HG02970 (cell line): ENCODE measurements at regions not wholly inside any gene's neighbourhood (a gene's known extent, or its start where the extent isn't known, plus 50 kb on each side); places are given as distances from the start of the nearest gene placed in this dataset.

ENCODE experiments used
- ATAC-seq: cut with Tn5 transposase; IDR thresholded peaks from one replicate; pipeline ENCODE4 v1.9.1; 2021; ENCODE audit warnings: mild to moderate bottlenecking, moderate library complexity, moderate number of reproducible peaks; ENCODE audit not compliant: unreplicated experiment, low FRiP score

- no peak for ATAC-seq
These were observed 337.9 kb upstream of the DYNLRB2 start for GRCh38 chr16:80202831-80203413.

GRCh38 chr16:80200079-80200478, 340.7 kb upstream of the DYNLRB2 start:
- no peak for ATAC-seq

- no peak for ATAC-seq
These were observed 341.2 kb upstream of the DYNLRB2 start for GRCh38 chr16:80199614-80200013.

DNA sequence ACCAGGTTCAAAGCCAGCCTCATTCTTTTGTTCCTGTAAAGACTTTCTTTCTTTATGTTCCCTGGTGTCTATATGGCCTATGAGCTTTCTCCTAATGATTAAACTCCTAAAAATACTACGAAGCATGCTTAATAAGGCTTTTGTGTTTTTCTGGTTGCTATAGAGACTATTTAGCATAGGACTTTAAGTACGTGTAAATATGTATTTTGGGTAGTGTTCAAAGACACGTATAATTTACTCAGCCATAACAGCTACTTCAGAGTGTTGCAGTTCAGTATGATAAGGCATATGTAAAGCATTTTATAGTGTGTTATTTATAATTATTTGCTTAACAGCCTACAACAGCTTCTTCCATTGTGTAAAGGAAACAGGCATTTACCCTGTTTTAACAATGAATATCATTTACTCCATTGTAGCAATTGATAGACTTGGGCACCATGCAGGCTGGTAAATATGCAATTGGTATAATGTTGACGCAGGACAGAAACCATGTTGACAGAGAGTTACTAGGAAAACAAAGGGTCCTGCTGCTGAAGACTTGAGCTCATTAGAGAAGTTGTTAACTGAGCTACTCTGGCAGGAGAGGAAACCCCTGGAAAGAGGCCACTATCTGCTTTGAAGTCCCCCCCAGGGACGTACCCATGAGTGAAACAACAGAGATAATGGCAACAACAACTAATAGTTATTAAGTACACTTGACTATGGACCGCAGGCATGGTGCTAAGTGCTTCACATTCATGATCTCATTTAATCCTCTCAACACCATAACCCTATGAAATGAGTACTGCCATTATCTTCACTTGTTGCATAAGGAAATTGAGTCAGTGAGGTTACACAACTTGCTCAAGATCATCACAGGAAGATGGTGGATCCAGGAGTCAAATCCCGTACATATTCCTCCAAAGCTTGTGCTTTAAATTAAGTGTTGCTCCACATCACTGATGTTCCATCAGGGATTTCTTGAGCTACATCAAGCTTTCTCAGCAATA, 342.2 kb upstream of the DYNLRB2 start:
- no peak for ATAC-seq

DNA sequence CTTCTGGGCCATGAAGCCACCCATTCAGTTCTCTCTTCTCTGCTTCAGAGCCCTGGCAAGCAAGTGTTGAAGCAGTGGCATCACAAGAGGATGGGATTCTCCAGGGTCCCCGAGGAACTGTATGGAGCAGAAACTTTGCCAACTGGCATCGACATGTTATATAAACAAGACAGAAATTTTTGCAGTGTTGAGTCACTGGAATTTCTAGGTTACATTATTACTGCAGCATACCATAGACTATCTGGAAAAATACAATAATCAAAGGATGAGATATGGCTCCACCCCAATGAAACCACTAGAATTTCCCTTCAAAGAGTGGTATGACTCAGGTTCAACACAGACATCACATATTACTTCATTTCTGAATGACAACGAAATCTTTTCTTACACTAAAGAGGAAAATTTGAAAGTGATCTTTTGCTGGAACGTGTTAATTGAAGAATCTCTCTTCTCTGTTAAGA, 343.0 kb upstream of the DYNLRB2 start:
- no peak for ATAC-seq

DNA sequence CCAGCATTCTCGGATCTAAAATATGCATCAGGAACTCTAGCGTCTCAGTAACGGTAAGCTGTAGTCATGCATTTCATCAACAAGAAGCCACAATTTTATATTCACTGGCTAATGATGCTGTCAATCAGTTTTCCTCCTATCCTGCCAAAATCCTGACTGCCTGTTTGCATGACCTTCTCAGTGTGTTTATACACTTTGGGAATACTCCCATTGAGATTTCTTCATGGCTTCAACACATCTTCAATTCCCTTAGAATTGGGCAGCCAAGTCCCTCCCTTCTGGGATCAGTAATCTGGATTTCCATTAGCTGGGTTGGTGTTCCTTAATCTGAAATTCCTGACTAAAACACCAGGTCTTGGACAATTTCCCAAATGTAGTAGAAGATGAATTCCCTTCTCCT, 348.9 kb upstream of the DYNLRB2 start:
- no peak for ATAC-seq

- no peak for ATAC-seq
These were observed 351.2 kb upstream of the DYNLRB2 start for GRCh38 chr16:80189476-80190175.

GRCh38 chr16:80176114-80176513, 364.7 kb upstream of the DYNLRB2 start:
- no peak for ATAC-seq

GRCh38 chr16:80175011-80175410, 365.8 kb upstream of the DYNLRB2 start:
- ATAC-seq, result no peak

DNA sequence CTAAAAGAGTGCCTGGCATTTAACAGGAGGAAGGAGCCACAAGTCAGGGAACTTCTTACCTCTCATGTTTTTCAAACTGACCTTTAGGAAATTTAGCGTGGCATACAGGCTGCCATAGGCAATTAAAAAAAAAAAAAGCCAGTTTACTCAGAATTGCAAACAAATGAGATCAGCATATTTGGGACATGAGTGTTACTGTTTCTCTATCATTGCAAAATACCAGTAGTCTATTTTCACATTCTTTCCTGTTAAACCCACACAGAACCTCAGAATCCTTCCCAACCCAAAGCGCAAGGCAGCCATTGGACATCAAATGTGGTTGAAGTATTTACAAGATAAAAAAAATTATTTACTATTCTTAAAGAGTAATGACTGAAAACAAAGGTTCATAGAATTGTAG, 366.4 kb upstream of the DYNLRB2 start:
- no peak for ATAC-seq

DNA sequence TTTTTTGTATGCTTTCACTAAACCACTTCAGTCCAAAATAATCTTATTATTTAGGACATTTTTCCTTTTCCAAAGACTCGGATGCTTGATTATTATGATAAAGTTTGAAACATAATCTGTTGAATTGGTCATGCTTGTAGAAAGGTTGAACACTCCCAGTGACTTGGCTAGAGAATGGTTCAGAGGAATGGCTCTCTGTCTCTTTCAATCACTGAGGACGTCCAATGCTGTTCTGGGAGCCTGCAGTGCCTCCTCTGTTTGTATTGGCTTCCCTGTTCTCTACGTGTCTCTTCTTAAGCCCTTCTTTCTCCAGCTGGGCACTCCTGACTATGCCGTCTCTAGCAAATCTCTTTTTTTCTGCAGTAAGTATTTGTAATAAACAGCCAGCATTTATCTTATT, 369.0 kb upstream of the DYNLRB2 start:
- no peak for ATAC-seq

GRCh38 chr16:80171199-80171598, 369.6 kb upstream of the DYNLRB2 start:
- no peak for ATAC-seq

- ATAC-seq, result no peak
These were observed 373.0 kb upstream of the DYNLRB2 start for GRCh38 chr16:80167657-80168390.

- no peak for ATAC-seq
These were observed 374.7 kb upstream of the DYNLRB2 start for GRCh38 chr16:80166082-80166481.

DNA sequence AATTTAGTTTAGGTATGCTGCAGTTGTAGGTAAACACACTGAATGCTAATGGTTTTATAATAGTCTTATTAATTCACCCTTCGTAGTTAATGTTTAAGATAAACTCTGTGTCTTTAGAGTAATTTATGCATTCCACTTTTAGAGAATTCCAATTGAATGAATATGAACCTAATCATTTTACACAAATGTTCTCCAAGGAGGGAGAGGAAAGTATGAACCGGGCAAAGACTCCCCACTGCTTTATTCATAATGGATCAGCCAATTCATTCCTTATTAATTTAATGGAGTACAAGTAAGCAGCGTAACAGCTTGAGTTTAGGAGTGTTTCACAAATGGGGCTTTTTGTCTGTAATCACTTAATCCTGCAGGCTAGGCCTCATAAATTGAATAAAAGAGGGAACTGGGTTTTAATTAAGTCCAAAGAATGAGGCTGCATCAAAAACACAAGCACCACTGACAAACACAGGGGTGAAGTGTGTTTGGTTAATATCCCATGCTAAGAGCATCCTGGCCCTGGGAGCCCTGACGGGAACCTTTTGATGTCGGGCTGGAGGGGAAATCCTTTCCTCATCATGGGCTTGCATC, 375.7 kb upstream of the DYNLRB2 start:
- ATAC-seq, result no peak

DNA sequence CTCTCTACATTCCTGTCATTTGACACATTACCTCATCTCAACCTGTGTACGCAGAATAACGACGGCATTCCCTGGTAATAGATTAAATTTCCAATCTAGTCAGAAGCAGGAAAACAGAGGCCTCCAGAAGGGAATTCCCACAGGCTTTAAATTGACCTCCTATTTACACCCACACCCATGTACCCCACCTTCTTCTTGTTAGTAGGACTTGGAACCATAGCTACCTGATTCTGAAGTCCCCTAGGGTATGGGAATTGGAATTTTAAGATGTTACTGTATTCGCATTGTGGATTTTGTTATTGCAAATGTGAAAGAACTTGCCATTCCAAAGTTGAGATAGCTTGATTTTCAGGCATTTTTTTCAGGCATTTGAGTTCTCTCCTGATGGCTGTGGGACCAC, 377.5 kb upstream of the DYNLRB2 start:
- no peak for ATAC-seq

DNA sequence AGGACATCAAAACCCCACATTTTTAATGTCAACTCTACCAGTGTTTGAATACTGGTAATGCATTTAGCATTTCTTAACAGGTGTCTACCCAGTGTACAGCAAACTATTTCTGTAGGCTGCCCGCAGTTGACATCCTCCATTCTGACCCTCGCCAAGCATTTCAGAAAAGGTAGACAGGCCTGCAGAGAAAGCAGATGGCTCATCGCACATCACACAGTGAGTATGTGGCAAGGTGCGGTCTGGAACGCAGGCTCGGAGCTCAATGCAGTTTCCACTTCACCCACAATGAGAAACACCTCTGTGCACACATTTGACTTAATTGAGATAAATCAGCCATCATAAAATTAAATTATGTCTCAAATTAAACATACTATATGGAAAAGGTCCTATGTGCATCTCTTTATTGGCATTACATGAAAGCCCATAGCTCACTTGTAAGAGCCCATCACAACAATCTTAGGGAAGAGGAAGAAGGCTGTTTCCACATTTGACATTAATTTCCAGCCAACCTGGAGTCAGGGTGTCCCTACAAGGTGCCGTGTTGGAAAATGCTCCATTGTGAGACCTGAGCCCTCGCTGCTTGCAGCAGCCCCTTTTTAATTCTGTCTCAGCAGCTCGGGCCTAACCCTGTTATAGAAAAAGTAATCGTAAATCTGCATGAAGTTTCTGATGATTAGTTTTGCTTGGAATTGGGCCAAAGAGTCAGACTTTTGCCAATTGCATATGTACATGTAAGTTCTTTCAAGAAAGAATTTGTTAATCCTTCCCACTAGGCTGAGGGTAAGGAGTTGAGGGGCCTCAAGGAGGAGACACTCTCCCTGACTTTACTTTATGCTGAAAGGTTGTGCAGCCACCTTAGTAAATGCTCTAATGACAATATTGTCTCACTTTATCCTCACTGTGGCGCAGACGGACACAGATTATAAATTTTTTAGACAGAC, 378.7 kb upstream of the DYNLRB2 start:
- ATAC-seq, result no peak

- no peak for ATAC-seq
These were observed 382.0 kb upstream of the DYNLRB2 start for GRCh38 chr16:80158766-80159165.

GRCh38 chr16:80151722-80152111, 389.1 kb upstream of the DYNLRB2 start:
- ATAC-seq, result no peak
